ENCODE measurements at regions not wholly inside any gene's neighbourhood (a gene's known extent, or its start where the extent isn't known, plus 50 kb on each side); places are given as distances from the start of the nearest gene placed in this dataset.
"Not testable (repeated sequence)": the region's sequence is repeated elsewhere in the genome, so short reads cannot be mapped to it uniquely, and the experiment has no call there.

DNA sequence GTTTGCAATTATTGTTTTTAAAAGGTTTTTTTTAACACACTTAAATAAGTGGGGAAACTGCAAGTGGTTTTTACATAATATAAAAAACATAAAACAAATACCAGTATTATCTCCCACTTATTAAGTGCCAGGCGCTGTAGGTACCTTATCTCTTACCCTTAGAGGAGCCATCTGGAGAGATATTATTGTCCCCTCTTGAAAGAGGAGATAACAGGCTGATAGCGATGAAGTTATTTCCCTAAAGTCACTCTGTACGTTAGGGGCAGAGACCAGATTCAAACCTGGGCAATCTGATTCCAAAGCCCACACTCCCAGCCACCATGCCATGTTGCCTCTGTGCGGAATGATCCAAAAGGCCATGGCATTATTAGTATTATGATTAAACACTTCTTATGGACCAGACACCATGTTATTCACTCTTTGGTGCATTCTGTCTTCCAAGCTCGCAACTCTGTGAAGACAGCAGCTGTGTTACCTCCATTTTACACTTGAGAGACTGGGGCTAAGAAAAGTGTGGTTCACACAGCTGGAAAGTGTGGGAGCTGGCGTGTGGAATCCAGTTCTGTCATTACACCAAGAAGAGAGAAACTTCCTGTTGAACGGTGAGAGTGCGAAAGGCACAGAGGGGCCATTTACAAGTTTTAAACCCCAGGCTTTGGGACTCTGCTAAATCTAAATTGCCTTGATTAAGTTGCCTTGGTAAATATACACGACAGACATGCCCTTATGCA lies 79.9 kb upstream of the MITF start:
- H3K36me3 Mint-ChIP-seq (ENCODE audit: low read depth): no peaks in the 10 kb centered on the region
- no peaks in the 10 kb centered on the region for H3K4me1 Mint-ChIP-seq
- peaks cover 2% of the 10 kb centered on the region for H3K9me3 Mint-ChIP-seq
- H3K27me3 Mint-ChIP-seq: no peaks in the 10 kb centered on the region
- no peak for DNase-seq
- H3K27ac Mint-ChIP-seq: no peak overlapping the region
- no peak overlapping the region for H3K4me3 Mint-ChIP-seq
- POLR2A ChIA-PET: no interaction called here
- CTCF ChIA-PET: no interaction called here

GRCh38 chr3:69658514-69659140 lies 80.6 kb upstream of the MITF start:
- no peaks in the 10 kb centered on the region for H3K36me3 Mint-ChIP-seq (ENCODE audit: low read depth)
- ChIA-PET POLR2A (no interaction called here), CTCF (no interaction called here)
- H3K4me3 Mint-ChIP-seq: no peak overlapping the region
- no peaks in the 10 kb centered on the region for H3K4me1 Mint-ChIP-seq
- H3K27me3 Mint-ChIP-seq: no peaks in the 10 kb centered on the region
- H3K9me3 Mint-ChIP-seq: peaks cover 2% of the 10 kb centered on the region
- no peak for DNase-seq
- no peak overlapping the region for H3K27ac Mint-ChIP-seq

DNA sequence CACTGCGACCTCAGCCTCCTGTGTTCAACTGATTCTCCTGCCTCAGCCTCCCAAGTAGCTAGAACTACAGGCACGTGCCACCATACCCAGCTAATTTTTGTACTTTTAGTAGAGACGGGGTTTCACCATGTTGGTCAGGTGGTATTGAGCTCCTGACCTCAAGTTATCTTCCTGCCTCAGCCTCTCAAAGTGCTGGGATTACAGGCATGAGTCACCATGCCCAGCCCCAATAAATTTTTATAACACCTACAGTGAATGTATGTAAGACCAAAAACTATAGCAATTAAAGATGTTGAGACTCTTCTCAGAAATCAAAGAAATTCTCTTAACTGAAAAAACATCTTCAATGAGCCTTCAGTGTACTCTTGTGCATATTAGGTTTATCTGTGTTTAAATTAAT lies 82.2 kb upstream of the MITF start:
- H3K9me3 Mint-ChIP-seq; H3K27ac Mint-ChIP-seq; DNase-seq; H3K27me3 Mint-ChIP-seq; POLR2A ChIA-PET; H3K4me3 Mint-ChIP-seq; CTCF ChIA-PET; H3K4me1 Mint-ChIP-seq; H3K36me3 Mint-ChIP-seq (ENCODE audit: low read depth): not testable (repeated sequence)

DNA sequence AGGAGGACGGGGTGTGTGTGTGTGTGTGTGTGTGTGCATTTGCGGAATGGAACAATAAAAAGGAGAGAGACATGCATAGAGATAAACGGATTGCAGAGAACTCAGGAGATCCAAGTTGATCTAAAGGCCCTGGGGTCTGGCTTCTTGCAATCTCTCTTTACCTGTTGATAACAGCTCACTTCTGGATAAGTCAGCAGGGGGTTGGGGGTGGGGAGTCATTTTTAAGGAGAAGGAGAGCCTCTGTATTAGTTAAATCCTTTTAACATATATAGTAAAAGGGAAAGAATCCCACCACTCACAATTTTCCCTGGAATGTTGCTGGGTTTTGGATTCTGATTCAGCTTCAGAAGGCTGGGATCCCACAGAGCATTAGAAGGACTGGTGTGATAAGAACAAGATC lies 87.5 kb upstream of the MITF start:
- ChIA-PET POLR2A (no interaction called here), CTCF (no interaction called here)
- Mint-ChIP-seq H3K4me3 (no peak overlapping the region), H3K27ac (no peak overlapping the region), H3K27me3 (no peaks in the 10 kb centered on the region), H3K36me3 (ENCODE audit: low read depth) (no peaks in the 10 kb centered on the region), H3K9me3 (no peaks in the 10 kb centered on the region), H3K4me1 (no peaks in the 10 kb centered on the region)
- no peak for DNase-seq

DNA sequence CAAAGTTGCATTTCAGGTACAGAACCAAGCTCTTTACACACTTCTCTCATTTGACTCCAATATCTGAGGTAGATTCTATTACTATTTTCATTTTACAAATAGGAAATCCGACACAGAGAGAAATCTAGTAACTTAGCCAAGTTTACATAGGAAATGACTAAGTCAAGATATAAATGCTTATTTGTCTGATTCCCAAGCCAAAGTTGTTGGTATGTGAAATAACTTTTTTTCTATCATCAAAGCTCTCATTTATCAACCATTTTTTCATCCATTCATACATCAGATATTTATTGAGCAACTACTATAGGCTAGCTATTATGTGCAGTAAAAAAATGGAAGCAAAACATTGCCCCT lies 89.2 kb upstream of the MITF start:
- CTCF ChIA-PET: no interaction called here
- Mint-ChIP-seq H3K4me1 (no peaks in the 10 kb centered on the region), H3K27me3 (no peaks in the 10 kb centered on the region), H3K27ac (no peak overlapping the region), H3K4me3 (no peak overlapping the region), H3K36me3 (ENCODE audit: low read depth) (no peaks in the 10 kb centered on the region), H3K9me3 (no peaks in the 10 kb centered on the region)
- no peak for DNase-seq
- POLR2A ChIA-PET: no interaction called here

GRCh38 chr3:69649120-69650065 lies 89.9 kb upstream of the MITF start:
- no peak overlapping the region for H3K27ac Mint-ChIP-seq
- H3K9me3 Mint-ChIP-seq: no peaks in the 10 kb centered on the region
- H3K4me3 Mint-ChIP-seq: no peak overlapping the region
- H3K27me3 Mint-ChIP-seq: no peaks in the 10 kb centered on the region
- CTCF ChIA-PET: no interaction called here
- DNase-seq: no peak
- H3K4me1 Mint-ChIP-seq: no peaks in the 10 kb centered on the region
- POLR2A ChIA-PET: no interaction called here
- no peaks in the 10 kb centered on the region for H3K36me3 Mint-ChIP-seq (ENCODE audit: low read depth)

DNA sequence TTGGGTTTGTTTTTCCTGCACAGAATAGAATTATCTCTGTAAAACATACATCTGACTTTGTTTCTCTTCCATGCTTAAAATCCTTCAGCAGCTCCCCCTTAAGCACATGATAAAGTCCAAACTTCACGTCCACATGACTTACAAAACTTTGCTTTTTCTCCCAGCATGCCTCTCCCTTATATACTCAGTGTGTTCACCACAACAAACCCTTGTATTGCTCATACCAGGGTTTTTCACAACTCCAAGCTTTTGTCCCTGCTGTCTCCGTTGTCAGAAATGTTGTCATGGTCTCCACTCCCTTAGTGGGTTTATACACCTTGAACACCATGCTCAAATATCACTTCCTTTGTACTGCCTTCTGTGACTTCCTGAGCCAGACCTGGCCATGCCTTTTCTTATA lies 91.1 kb upstream of the MITF start:
- Mint-ChIP-seq H3K27ac (no peak overlapping the region), H3K4me1 (no peaks in the 10 kb centered on the region), H3K27me3 (no peaks in the 10 kb centered on the region), H3K36me3 (ENCODE audit: low read depth) (no peaks in the 10 kb centered on the region), H3K9me3 (no peaks in the 10 kb centered on the region), H3K4me3 (no peak overlapping the region)
- CTCF ChIA-PET: no interaction called here
- POLR2A ChIA-PET: no interaction called here
- DNase-seq: no peak

DNA sequence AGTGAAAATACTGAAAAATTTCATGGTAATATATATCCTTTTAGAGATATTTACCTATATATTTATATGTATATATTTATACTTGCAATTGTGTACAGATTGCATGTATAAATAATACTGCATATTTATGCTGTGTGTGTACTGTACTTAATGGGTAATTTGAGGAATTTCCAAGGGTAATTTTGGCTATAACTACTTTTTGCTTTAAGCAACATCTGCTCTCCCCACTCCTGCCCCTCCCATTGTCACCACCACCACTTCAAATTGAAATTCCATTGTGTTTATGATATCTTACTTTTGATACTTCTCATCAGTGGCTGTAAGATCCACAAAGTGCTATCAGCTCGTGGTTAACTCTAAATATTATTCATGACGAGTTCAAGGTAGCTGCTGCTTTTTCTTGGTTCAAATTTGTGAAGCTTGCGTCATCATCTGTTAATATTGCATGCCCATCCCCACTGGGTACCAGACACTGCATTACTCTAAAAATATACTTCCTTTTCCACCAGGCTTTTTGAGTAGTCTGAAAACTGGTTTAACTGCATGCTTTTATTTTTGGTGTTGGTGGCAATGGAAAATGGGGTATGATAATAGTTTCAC lies 91.7 kb upstream of the MITF start:
- ChIA-PET CTCF (no interaction called here), POLR2A (no interaction called here)
- Mint-ChIP-seq H3K36me3 (ENCODE audit: low read depth) (no peaks in the 10 kb centered on the region), H3K27ac (no peak overlapping the region), H3K27me3 (no peaks in the 10 kb centered on the region), H3K4me3 (no peak overlapping the region), H3K9me3 (no peaks in the 10 kb centered on the region), H3K4me1 (no peaks in the 10 kb centered on the region)
- DNase-seq: no peak

- no peak overlapping the region for H3K4me3 Mint-ChIP-seq
- no peaks in the 10 kb centered on the region for H3K36me3 Mint-ChIP-seq (ENCODE audit: low read depth)
- H3K27me3 Mint-ChIP-seq: no peaks in the 10 kb centered on the region
- ChIA-PET POLR2A (no interaction called here), CTCF (no interaction called here)
- H3K9me3 Mint-ChIP-seq: no peaks in the 10 kb centered on the region
- H3K27ac Mint-ChIP-seq: no peak overlapping the region
- no peaks in the 10 kb centered on the region for H3K4me1 Mint-ChIP-seq
- DNase-seq: no peak
These were observed 92.2 kb upstream of the MITF start for GRCh38 chr3:69647081-69647480.

DNA sequence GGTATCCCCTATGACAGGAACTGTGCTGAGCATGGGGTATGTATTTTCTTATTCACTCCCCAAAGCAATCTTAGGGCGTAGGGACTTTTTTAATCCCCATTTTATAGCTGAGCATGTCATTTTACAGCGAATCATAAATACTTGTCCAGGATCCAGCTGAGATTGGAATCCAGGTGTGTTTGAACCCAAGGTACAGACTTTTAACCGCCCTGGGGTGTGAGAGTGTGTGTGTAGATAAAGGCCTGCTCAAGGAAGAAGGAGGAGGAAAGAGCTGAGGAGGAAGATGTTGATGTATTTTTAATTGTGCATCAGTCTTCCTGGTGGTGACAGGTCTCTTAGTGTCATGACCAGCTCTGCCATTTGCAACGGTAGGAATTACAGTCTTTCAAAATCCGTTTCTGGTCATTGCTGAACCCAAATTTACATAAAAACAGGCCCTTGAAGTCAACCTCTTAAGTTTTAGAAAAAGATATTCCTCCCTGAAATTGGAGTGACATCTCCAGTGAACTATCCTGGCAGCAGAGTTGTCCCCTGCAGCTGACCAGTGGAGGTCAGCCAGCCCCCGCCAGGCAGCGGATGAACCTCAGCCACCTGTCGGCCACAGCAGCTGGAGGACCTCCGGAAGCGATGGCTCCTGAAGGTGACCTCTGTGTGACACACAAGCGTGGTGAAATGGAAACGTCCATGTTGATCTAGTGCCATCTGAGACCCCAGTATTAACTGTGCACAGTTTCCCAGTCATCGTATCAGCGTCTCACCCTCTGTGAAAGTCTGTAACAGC lies 92.8 kb upstream of the MITF start:
- no peaks in the 10 kb centered on the region for H3K4me1 Mint-ChIP-seq
- no peak overlapping the region for H3K27ac Mint-ChIP-seq
- H3K27me3 Mint-ChIP-seq: no peaks in the 10 kb centered on the region
- CTCF ChIA-PET: no interaction called here
- no peaks in the 10 kb centered on the region for H3K9me3 Mint-ChIP-seq
- POLR2A ChIA-PET: no interaction called here
- no peak for DNase-seq
- no peaks in the 10 kb centered on the region for H3K36me3 Mint-ChIP-seq (ENCODE audit: low read depth)
- H3K4me3 Mint-ChIP-seq: no peak overlapping the region

DNA sequence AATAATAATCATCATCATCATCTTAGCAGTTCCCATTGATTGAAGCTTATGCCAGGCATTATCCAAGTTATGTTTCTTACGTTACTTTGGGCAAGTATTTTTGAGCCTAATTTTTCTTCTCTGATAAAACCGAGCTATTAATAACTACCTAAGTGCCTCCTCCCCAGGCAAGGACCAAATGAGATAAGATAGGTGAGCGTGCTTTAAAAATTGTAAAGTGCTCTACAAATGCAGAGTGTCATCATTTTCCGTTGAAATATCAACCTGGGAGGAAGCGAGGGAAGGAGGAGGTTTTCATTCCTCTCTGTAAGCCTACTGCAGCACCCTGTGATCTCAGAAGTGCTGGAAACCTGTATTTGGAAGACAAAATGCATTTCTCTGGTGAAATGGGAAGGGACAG lies 96.7 kb upstream of the MITF start:
- H3K4me3 Mint-ChIP-seq: no peak overlapping the region
- H3K36me3 Mint-ChIP-seq (ENCODE audit: low read depth): no peaks in the 10 kb centered on the region
- no peaks in the 10 kb centered on the region for H3K27me3 Mint-ChIP-seq
- ChIA-PET POLR2A (no interaction called here), CTCF (no interaction called here)
- H3K4me1 Mint-ChIP-seq: no peaks in the 10 kb centered on the region
- H3K9me3 Mint-ChIP-seq: peaks cover 3% of the 10 kb centered on the region
- DNase-seq: no peak
- no peak overlapping the region for H3K27ac Mint-ChIP-seq

DNA sequence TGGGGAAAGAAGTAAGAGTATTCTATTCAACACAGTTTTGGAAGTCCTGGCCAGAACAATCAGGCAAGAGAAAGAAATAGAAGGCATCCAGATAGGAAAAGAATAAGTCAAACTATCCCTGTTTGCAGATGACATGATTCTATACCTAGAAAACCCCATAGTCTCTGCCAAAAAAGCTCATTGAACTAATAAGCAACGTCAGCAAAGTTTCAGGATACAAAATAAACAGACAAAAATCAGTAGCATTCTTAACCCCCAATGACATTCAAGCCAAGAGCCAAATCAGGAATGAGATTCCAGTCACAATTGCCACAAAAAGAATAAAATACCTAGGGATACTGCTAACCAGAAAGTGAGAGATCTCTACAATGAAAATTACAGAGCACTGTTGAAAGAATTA lies 99.4 kb upstream of the MITF start:
- H3K9me3 Mint-ChIP-seq: peaks cover 3% of the 10 kb centered on the region
- no peak overlapping the region for H3K27ac Mint-ChIP-seq
- DNase-seq: no peak
- no peaks in the 10 kb centered on the region for H3K4me1 Mint-ChIP-seq
- ChIA-PET CTCF (no interaction called here), POLR2A (no interaction called here)
- no peaks in the 10 kb centered on the region for H3K36me3 Mint-ChIP-seq (ENCODE audit: low read depth)
- H3K4me3 Mint-ChIP-seq: no peak overlapping the region
- no peaks in the 10 kb centered on the region for H3K27me3 Mint-ChIP-seq

GRCh38 chr3:69628951-69629350 lies 110.3 kb upstream of the MITF start:
- Mint-ChIP-seq H3K36me3 (ENCODE audit: low read depth) (no peaks in the 10 kb centered on the region), H3K27ac (no peak overlapping the region), H3K4me1 (no peaks in the 10 kb centered on the region), H3K9me3 (peaks cover 13% of the 10 kb centered on the region), H3K27me3 (no peaks in the 10 kb centered on the region), H3K4me3 (no peak overlapping the region)
- DNase-seq: no peak
- CTCF ChIA-PET: no interaction called here
- POLR2A ChIA-PET: no interaction called here
